Calu3 (cell line): ENCODE measurements at regions not wholly inside any gene's neighbourhood (a gene's known extent, or its start where the extent isn't known, plus 50 kb on each side); places are given as distances from the start of the nearest gene placed in this dataset.

Experiments used
- BruUV-seq: library from RNA; stranded (reverse); fragments of 400-500 nt; replicated peaks from 2 replicates; lab custom pipeline; 2021; lab: Mats Ljungman, UMichigan
- CTCF ChIA-PET: fragments of 300-600 bp; sonication (Branson Sonifier 250); formaldehyde crosslinking; loops from one replicate; lab custom pipeline; 2022; ENCODE audit warnings: antibody characterized with exemption; lab: Charles Lee
- DNase-seq: peaks from one replicate; pipeline ENCODE4 v3.0.0; 2022
- H3K27ac Mint-ChIP-seq: one replicate; pipeline ENCODE4 v1.8.0; 2022; ENCODE audit warnings: mixed read lengths; ENCODE audit not compliant: unreplicated experiment
- H3K27me3 Mint-ChIP-seq: one replicate; pipeline ENCODE4 v1.8.0; 2022; ENCODE audit warnings: mixed read lengths; ENCODE audit not compliant: unreplicated experiment
- H3K36me3 Mint-ChIP-seq: one replicate; pipeline ENCODE4 v1.8.0; 2022; ENCODE audit warnings: mild to moderate bottlenecking, moderate library complexity, mixed read lengths; ENCODE audit not compliant: insufficient read depth, unreplicated experiment
- H3K4me1 Mint-ChIP-seq: one replicate; pipeline ENCODE4 v1.8.0; 2022; ENCODE audit warnings: mild to moderate bottlenecking, low read depth, mixed read lengths; ENCODE audit not compliant: unreplicated experiment
- H3K4me3 Mint-ChIP-seq: one replicate; pipeline ENCODE4 v1.8.0; 2022; ENCODE audit warnings: mild to moderate bottlenecking, low read depth, moderate library complexity, mixed read lengths; ENCODE audit not compliant: unreplicated experiment
- H3K9me3 Mint-ChIP-seq: one replicate; pipeline ENCODE4 v1.8.0; 2022; ENCODE audit warnings: low read depth, mixed read lengths; ENCODE audit not compliant: unreplicated experiment
- intact Hi-C: fragments of 100-400 bp; cut with micrococcal nuclease; formaldehyde crosslinking; loops from one replicate; pipeline ENCODE4 v1.10.0; 2022; ENCODE audit not compliant: unreplicated experiment
- TF ChIP-seq, protein P1 (sequence below): fragments of 200-600 bp; IDR thresholded peaks from one replicate; pipeline ENCODE4 v1.8.0; 2022; ENCODE audit warnings: antibody characterized with exemption; ENCODE audit not compliant: unreplicated experiment

DNA sequence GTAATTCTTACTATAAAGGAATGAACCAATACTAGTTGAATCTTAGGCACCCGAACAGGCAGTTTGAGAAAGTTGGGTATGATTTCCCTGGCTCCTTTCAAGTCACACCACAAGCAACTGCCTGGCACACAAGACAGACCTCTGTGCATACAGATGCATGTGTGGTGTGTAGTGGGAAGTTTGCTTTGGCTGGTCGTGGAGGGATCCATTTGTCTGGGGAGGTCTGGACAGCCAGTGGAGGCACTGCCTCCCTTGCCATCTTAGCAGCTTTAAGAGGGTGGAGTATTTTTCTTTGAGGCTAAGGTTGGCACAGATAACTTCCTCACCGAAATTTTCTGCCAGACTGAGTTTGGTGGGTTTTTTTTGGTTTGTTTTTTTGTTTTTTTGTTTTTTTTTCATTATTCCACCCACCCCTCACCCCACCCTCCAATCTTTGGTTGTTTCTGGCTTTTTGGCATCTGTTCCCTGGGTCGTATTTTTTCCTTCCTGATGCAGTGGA is 97.1 kb downstream of the TMEM212 start:
- TF ChIP-seq, protein P1, sequence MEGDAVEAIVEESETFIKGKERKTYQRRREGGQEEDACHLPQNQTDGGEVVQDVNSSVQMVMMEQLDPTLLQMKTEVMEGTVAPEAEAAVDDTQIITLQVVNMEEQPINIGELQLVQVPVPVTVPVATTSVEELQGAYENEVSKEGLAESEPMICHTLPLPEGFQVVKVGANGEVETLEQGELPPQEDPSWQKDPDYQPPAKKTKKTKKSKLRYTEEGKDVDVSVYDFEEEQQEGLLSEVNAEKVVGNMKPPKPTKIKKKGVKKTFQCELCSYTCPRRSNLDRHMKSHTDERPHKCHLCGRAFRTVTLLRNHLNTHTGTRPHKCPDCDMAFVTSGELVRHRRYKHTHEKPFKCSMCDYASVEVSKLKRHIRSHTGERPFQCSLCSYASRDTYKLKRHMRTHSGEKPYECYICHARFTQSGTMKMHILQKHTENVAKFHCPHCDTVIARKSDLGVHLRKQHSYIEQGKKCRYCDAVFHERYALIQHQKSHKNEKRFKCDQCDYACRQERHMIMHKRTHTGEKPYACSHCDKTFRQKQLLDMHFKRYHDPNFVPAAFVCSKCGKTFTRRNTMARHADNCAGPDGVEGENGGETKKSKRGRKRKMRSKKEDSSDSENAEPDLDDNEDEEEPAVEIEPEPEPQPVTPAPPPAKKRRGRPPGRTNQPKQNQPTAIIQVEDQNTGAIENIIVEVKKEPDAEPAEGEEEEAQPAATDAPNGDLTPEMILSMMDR: no peak
- Mint-ChIP-seq H3K4me1 (peaks cover 85% of the 10 kb centered on the region), H3K4me3 (no peak overlapping the region), H3K27ac (peak overlapping the region; percentile 6), H3K36me3 (peaks cover 22% of the 10 kb centered on the region), H3K27me3 (no peaks in the 10 kb centered on the region), H3K9me3 (no peaks in the 10 kb centered on the region)
- no TSS peak for BruUV-seq
- CTCF ChIA-PET: interaction anchor here (0.7 to 0.8 kb wide), 2 partner anchors 57 to 138 kb away, joined by 5 read pairs; no protein-coding TSS in a partner anchor
- intact Hi-C loops: no loop called here
- no peak for DNase-seq

DNA sequence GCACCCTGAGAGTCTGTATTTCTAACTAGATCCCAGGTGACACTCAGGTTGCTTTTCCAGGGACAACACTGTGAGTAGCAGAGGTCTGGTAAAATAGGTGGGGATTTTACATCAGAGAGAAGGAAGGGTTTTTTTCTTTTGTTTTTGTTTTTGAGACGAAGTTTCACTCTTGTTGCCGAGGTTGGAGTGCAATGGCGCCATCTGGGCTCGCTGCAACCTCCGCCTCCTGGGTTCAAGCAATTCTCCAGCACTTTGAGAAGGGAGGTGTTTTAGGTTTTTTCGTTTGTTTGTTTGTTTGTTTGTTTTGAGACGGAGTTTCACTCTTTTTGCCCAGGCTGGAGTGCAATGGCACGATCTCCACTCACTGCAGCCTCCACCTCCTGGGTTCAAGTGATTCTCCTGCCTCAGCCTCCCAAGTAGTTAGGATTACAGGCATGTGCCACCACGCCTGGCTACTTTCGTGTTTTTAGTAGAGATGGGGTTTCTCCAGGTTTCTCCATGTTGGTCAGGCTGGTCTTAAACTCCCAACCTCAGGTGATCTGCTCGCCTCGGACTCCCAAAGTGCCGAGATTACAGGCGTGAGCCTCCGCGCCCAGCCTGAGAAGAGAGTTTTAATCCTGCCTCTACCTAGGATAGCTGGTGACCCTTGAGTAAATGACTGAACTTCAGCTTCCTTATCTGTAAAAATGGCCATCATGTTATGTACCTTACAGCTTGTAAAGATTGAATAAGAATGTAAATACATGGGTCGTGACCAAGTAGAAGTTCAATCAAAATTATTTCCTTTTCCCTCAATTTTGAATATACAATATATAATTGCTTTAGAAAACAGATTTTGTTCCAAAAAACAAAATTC is 95.9 kb upstream of the FNDC3B start:
- TF ChIP-seq, protein P1: no peak
- Mint-ChIP-seq H3K27ac (peak overlapping the region; percentile 32), H3K4me1 (peaks cover 59% of the 10 kb centered on the region), H3K4me3 (no peak overlapping the region), H3K36me3 (peaks cover 5% of the 10 kb centered on the region), H3K27me3 (no peaks in the 10 kb centered on the region), H3K9me3 (peaks cover 12% of the 10 kb centered on the region)
- intact Hi-C loops: loop anchor here (2.0 kb wide), 1 partner anchor 51 kb away; no protein-coding TSS in a partner anchor
- no TSS peak for BruUV-seq
- CTCF ChIA-PET: interaction anchor here (0.6 to 1.9 kb wide), 3 partner anchors 10 to 94 kb away, joined by 3 to 6 read pairs (median 3); no protein-coding TSS in a partner anchor
- peak; percentile 21 for DNase-seq

DNA sequence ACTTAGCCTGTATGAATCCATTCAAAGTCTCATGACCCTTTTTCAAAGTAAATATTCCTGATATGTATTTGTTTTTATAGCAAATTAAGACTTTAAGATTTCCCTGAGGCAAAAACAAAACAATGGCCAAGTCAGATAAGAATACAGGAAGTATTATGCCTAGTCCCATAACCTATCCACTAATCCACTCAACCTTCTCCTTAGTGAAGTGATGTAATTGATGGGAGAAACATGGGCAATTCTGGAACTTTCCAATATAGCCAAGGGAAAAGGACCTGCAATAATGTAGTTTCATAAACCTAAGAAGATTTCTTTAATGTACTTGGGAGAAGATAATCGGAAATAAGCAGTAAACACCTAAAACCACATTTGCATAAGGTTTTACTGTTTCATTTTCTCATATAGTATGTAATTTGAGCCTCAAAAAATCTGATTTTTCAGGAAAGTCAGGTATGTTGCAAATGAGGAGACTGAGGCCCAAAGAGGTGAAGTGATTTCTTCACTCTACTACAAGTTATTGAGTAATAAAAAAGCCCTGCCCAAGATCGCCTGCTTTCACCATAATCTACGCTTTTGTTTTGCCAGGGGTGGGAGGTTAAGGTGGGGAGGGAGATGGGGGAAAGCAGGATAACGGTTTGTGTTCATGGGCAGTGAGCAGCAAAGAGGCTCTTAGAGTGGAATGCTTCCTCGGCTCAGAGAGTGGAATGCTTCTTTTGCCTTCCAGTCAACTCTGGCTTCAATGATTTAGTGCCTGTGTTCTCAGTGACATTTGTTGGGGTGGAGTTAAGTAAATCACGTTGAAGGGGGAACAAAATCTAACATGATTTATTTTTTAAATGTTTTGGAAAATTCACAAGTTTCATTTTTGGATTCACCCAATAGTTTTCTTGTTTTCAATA is 95.0 kb upstream of the FNDC3B start:
- TF ChIP-seq, protein P1: no peak
- peak overlapping the region; percentile 32 for H3K27ac Mint-ChIP-seq
- H3K27me3 Mint-ChIP-seq: no peaks in the 10 kb centered on the region
- H3K9me3 Mint-ChIP-seq: peaks cover 12% of the 10 kb centered on the region
- H3K36me3 Mint-ChIP-seq: peaks cover 5% of the 10 kb centered on the region
- intact Hi-C loops: loop anchor here (2.0 kb wide), 1 partner anchor 50 kb away; no protein-coding TSS in a partner anchor
- H3K4me3 Mint-ChIP-seq: no peak overlapping the region
- DNase-seq: peak; percentile 17
- H3K4me1 Mint-ChIP-seq: peaks cover 51% of the 10 kb centered on the region
- BruUV-seq: no TSS peak
- CTCF ChIA-PET: interaction anchor here (1.5 to 1.9 kb wide), 2 partner anchors 9 to 28 kb away, joined by 3 to 6 read pairs; no protein-coding TSS in a partner anchor

DNA sequence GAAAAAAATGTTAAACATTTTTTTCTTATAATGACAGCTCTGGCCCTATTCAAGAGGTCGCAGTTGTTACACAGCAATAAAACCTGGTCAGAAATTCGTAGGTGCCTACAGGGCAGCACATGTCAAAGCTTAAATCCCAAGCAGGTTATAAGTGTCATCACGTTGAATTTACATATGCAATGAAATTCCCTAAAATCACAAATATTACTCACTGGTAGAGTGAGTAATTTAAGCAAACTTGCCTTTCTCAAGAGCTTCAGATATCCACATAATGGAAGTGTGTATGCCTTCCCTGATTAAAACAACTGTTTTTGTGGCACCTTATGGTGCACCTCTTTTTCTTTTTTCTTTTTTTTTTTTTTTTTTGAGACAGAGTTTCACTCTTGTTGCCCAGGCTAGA is 90.7 kb upstream of the FNDC3B start:
- BruUV-seq: no TSS peak
- H3K27me3 Mint-ChIP-seq: no peaks in the 10 kb centered on the region
- H3K27ac Mint-ChIP-seq: no peak overlapping the region
- intact Hi-C loops: no loop called here
- CTCF ChIA-PET: interaction anchor here (0.6 to 1.6 kb wide), 3 partner anchors 11 to 246 kb away, joined by 3 to 7 read pairs (median 3); no protein-coding TSS in a partner anchor
- DNase-seq: no peak
- H3K4me1 Mint-ChIP-seq: peaks cover 58% of the 10 kb centered on the region
- no peak overlapping the region for H3K4me3 Mint-ChIP-seq
- peaks cover 12% of the 10 kb centered on the region for H3K9me3 Mint-ChIP-seq
- peaks cover 14% of the 10 kb centered on the region for H3K36me3 Mint-ChIP-seq
- TF ChIP-seq, protein P1: no peak
